Natural killer cell (primary cell): ENCODE measurements at regions not wholly inside any gene's neighbourhood (a gene's known extent, or its start where the extent isn't known, plus 50 kb on each side); places are given as distances from the start of the nearest gene placed in this dataset.

Experiments used
- ATAC-seq, 3 donors: fragments of 150-1000 bp in 2 of 3; fragments of 200-7000 bp in 1 of 3; cut with Tn5 transposase; 1 replicate in 1 of 3; 2 replicates in 2 of 3; pipeline ENCODE4 v1.10.0; 2021; ENCODE audit warnings: mild to moderate bottlenecking in 2 of 3, moderate library complexity in 2 of 3
- DNase-seq, 2 donors: peaks; one replicate each; pipeline versions ENCODE4 v3.0.0 to v3.0.0-alpha.2; 2013 to 2021; ENCODE audit warnings: mixed read lengths in 1 of 2
- H3K27ac ChIP-seq: one replicate; pipeline ENCODE4 v1.5.1; 2013; ENCODE audit warnings: mild to moderate bottlenecking, low read length
- H3K27me3 ChIP-seq: one replicate; pipeline ENCODE4 v1.6.1; 2013; ENCODE audit warnings: low read length; ENCODE audit not compliant: control insufficient read depth, insufficient read depth
- H3K36me3 ChIP-seq: one replicate; pipeline ENCODE4 v1.6.1; 2013; ENCODE audit warnings: low read length; ENCODE audit not compliant: control insufficient read depth, insufficient read depth
- H3K4me1 ChIP-seq: one replicate; pipeline ENCODE4 v1.6.1; 2013; ENCODE audit warnings: low read length; ENCODE audit not compliant: control insufficient read depth, insufficient read depth
- H3K4me3 ChIP-seq: one replicate; pipeline ENCODE4 v1.5.1; 2013; ENCODE audit warnings: low read length
- H3K9me3 ChIP-seq: one replicate; pipeline ENCODE4 v1.6.1; 2013; ENCODE audit warnings: low read length; ENCODE audit not compliant: control insufficient read depth, insufficient read depth
- H3K27ac Mint-ChIP-seq, 2 donors: one replicate each; pipeline ENCODE4 v1.8.0; 2022; ENCODE audit warnings: mild to moderate bottlenecking in 2 of 2, mixed read lengths in 2 of 2, moderate library complexity in 1 of 2
- H3K27me3 Mint-ChIP-seq, 2 donors: one replicate each; pipeline ENCODE4 v1.8.0; 2022; ENCODE audit warnings: low read depth in 2 of 2, mixed read lengths in 2 of 2
- H3K36me3 Mint-ChIP-seq: one replicate; pipeline ENCODE4 v1.8.0; 2022; ENCODE audit warnings: mixed read lengths
- H3K4me1 Mint-ChIP-seq, 2 donors: one replicate each; pipeline ENCODE4 v1.8.0; 2022; ENCODE audit warnings: mixed read lengths in 2 of 2
- H3K4me3 Mint-ChIP-seq: one replicate; pipeline ENCODE4 v1.8.0; 2022; ENCODE audit warnings: mild to moderate bottlenecking, moderate library complexity, mixed read lengths
- H3K9me3 Mint-ChIP-seq, 2 donors: one replicate each; pipeline ENCODE4 v1.8.0; 2022; ENCODE audit warnings: mixed read lengths in 2 of 2
- WGBS: methylation state at CpG from one replicate; pipeline ENCODE4 v1.1.7; 2013; ENCODE audit warnings: missing lambda C conversion rate; ENCODE audit not compliant: insufficient coverage; 5-methylcytosine and 5-hydroxymethylcytosine counted together
- intact Hi-C: fragments of 100-400 bp; cut with micrococcal nuclease; formaldehyde crosslinking; loops from one replicate; pipeline ENCODE4 v1.14.2; 2022
- TF ChIP-seq, protein P1 (sequence below): fragments of 200-600 bp; IDR thresholded peaks from one replicate; pipeline ENCODE4 v1.8.0; 2022; ENCODE audit warnings: antibody characterized with exemption

DNA sequence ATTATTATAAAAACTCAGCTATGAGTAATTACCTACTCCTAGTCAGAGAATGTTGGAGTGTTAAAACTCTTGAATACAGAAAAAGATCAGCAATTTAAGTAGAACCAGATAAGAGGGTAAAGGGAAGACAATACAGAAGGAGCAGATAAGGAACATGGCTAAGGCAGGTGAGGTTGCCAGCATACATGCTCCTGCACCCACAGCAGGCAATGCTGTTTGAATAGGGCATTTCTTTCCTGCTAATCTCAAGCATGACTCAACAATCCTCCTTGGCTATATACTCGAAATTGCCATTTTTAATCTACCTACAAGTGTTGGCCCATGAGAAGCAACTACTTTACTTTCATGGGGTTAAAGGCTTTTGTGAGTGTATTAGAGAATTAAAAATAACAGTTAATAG is 494.5 kb downstream of the DIPK2A start:
- no peak overlapping the region for H3K27ac Mint-ChIP-seq
- Histone ChIP-seq H3K4me1 (no peaks in the 10 kb centered on the region), H3K9me3 (no peaks in the 10 kb centered on the region), H3K4me3 (no peak overlapping the region), H3K27me3 (no peaks in the 10 kb centered on the region), H3K36me3 (no peaks in the 10 kb centered on the region), H3K27ac (no peak overlapping the region)
- H3K4me1 Mint-ChIP-seq = no peaks in the 10 kb centered on the region
- ATAC-seq (no peak), DNase-seq (no peak)
- no peaks in the 10 kb centered on the region for H3K36me3 Mint-ChIP-seq
- no peaks in the 10 kb centered on the region for H3K27me3 Mint-ChIP-seq
- peaks cover 0 to 2% of the 10 kb centered on the region in 2 donors for H3K9me3 Mint-ChIP-seq
- 50% methylated on average over 1 of the region's 1 CpG for WGBS
- intact Hi-C loops = no loop called here
- no peak overlapping the region for H3K4me3 Mint-ChIP-seq
- TF ChIP-seq, protein P1, sequence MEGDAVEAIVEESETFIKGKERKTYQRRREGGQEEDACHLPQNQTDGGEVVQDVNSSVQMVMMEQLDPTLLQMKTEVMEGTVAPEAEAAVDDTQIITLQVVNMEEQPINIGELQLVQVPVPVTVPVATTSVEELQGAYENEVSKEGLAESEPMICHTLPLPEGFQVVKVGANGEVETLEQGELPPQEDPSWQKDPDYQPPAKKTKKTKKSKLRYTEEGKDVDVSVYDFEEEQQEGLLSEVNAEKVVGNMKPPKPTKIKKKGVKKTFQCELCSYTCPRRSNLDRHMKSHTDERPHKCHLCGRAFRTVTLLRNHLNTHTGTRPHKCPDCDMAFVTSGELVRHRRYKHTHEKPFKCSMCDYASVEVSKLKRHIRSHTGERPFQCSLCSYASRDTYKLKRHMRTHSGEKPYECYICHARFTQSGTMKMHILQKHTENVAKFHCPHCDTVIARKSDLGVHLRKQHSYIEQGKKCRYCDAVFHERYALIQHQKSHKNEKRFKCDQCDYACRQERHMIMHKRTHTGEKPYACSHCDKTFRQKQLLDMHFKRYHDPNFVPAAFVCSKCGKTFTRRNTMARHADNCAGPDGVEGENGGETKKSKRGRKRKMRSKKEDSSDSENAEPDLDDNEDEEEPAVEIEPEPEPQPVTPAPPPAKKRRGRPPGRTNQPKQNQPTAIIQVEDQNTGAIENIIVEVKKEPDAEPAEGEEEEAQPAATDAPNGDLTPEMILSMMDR = no peak

DNA sequence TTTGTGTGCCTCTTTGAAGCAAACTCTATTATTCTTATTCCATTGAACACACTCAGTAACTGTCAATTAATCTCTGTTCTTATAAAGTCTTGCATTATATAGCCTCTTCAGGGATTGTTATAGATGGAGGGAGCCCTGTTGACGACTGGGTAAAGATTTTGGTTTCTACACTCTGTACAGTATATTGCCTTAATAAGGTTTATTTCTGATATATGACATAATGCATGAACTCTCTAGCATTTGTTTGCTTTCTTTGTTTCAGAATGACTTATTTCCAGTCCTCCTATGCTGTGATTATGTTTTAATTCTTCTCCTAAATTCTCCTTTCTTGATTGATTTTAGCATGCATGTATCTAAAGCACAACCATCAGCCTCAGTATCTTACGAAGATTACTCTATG is 494.9 kb downstream of the DIPK2A start:
- no peak overlapping the region for H3K27ac ChIP-seq
- H3K4me1 ChIP-seq = no peaks in the 10 kb centered on the region
- Mint-ChIP-seq H3K27ac (no peak overlapping the region), H3K4me1 (no peaks in the 10 kb centered on the region), H3K27me3 (no peaks in the 10 kb centered on the region), H3K36me3 (no peaks in the 10 kb centered on the region), H3K4me3 (no peak overlapping the region), H3K9me3 (no peaks in the 10 kb centered on the region)
- H3K4me3 ChIP-seq = no peak overlapping the region
- WGBS = 100% methylated on average over 1 of the region's 2 CpGs
- no peak for ATAC-seq
- intact Hi-C loops = no loop called here
- no peaks in the 10 kb centered on the region for H3K36me3 ChIP-seq
- no peaks in the 10 kb centered on the region for H3K9me3 ChIP-seq
- no peaks in the 10 kb centered on the region for H3K27me3 ChIP-seq
- TF ChIP-seq, protein P1 = no peak
- no peak for DNase-seq

DNA sequence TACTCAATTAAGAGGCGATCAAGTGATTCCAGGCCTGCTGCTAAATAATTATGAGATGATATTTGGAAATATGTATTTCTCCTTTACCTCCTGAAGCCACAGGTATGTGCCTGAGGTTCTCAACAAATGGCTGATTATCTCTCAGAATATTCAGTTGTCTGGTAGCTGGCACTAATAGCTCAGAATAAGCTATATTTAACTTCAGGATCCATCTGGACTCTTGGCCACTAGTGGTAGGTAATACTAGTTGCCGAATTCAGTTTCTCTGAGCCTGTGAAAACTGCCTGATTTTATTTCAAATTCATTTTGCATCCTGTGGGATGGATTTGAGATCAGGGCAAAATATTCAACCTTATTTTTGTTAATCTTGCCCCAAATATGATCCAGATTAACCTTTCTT is 499.0 kb downstream of the DIPK2A start:
- no peaks in the 10 kb centered on the region for H3K36me3 Mint-ChIP-seq
- intact Hi-C loops = no loop called here
- H3K9me3 ChIP-seq = no peaks in the 10 kb centered on the region
- TF ChIP-seq, protein P1 = no peak
- no peaks in the 10 kb centered on the region for H3K27me3 ChIP-seq
- no peaks in the 10 kb centered on the region for H3K4me1 ChIP-seq
- 79% methylated on average over 2 of the region's 2 CpGs for WGBS
- ATAC-seq (no peak), DNase-seq (no peak)
- no peaks in the 10 kb centered on the region for H3K4me1 Mint-ChIP-seq
- H3K36me3 ChIP-seq = no peaks in the 10 kb centered on the region
- no peak overlapping the region for H3K4me3 Mint-ChIP-seq
- H3K27me3 Mint-ChIP-seq = no peaks in the 10 kb centered on the region
- H3K4me3 ChIP-seq = no peak overlapping the region
- no peaks in the 10 kb centered on the region for H3K9me3 Mint-ChIP-seq
- H3K27ac Mint-ChIP-seq = no peak overlapping the region
- no peak overlapping the region for H3K27ac ChIP-seq

DNA sequence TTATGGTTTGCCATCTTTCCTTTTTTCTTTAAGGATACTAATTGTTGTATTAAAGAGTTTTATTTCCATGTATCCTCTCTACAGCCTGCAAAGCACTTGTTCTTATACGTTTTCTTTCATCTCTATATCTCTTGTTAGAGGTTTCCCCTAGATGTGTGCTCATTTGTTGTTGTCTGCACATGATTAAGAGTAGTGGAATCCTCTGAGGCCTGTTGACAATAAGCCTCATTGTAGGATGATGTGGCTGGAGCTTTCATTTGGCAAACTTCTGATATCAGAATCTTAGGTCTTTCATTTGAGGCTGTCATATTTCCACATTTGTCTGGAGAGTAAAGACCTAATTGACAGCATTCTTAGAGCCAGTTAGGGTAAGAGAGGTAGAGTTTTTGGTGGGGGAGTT is 506.0 kb downstream of the DIPK2A start:
- TF ChIP-seq, protein P1 = no peak
- H3K4me1 Mint-ChIP-seq = no peaks in the 10 kb centered on the region

More for the DNA sequence above, 506.0 kb downstream of the DIPK2A start:
- no peak for ATAC-seq
- Histone ChIP-seq H3K4me1 (no peaks in the 10 kb centered on the region), H3K9me3 (no peaks in the 10 kb centered on the region), H3K4me3 (no peak overlapping the region), H3K27ac (no peak overlapping the region), H3K36me3 (no peaks in the 10 kb centered on the region), H3K27me3 (no peaks in the 10 kb centered on the region)
- Mint-ChIP-seq H3K36me3 (no peaks in the 10 kb centered on the region), H3K4me3 (no peak overlapping the region), H3K9me3 (peaks cover 3 to 10% of the 10 kb centered on the region in 2 donors), H3K27ac (no peak overlapping the region), H3K27me3 (no peaks in the 10 kb centered on the region)
- no CpG with 5 or more reads among the region's 1 CpG for WGBS
- DNase-seq = no peak
- intact Hi-C loops = no loop called here
